CD4-positive, alpha-beta T cell treated with Interferon gamma for 1 hour (primary cell): ENCODE measurements at regions not wholly inside any gene's neighbourhood (a gene's known extent, or its start where the extent isn't known, plus 50 kb on each side); places are given as distances from the start of the nearest gene placed in this dataset.
A peak's percentile ranks its signal among the peaks of the same experiment; 100 is the strongest.
"Not testable (repeated sequence)": the region's sequence is repeated elsewhere in the genome, so short reads cannot be mapped to it uniquely, and the experiment has no call there.

Source experiments
- DNase-seq: peaks from one replicate; pipeline ENCODE4 v3.0.0-alpha.2; 2020

DNA sequence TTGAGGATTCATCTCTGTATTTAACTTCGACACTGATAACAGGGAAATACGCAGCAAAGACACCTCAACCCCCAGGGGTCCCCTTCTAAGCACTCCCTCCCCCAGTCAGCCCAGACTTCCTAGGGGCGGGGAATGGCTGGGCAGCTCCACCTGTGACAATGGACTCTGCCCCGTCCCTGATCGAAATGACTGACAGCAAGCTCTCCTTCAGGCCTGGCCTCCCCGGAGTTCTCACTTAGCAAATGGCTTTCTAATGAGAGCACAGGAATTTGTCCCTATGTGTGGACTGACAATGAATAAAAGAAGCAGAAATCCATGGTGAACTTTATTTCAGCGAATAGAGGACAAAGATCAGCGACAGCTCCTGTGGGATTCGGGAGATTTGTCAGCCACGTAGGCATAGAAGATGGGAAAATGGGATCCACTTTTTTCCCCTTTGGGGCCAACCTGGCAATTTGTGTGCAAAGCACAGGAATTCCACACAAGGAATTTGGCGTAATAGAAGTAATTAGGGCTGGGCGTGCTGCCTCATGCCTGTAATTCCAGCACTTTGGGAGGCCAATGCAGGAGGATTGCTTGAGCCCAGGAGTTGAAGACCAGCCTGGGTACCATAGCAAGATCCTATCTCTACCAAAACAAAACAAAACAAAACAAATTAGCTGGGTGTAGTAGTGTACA lies 63.8 kb downstream of the TNFAIP2 start:
- no peak for DNase-seq

GRCh38 chr14:103187911-103188310 lies 64.7 kb downstream of the TNFAIP2 start:
- DNase-seq: no peak

DNA sequence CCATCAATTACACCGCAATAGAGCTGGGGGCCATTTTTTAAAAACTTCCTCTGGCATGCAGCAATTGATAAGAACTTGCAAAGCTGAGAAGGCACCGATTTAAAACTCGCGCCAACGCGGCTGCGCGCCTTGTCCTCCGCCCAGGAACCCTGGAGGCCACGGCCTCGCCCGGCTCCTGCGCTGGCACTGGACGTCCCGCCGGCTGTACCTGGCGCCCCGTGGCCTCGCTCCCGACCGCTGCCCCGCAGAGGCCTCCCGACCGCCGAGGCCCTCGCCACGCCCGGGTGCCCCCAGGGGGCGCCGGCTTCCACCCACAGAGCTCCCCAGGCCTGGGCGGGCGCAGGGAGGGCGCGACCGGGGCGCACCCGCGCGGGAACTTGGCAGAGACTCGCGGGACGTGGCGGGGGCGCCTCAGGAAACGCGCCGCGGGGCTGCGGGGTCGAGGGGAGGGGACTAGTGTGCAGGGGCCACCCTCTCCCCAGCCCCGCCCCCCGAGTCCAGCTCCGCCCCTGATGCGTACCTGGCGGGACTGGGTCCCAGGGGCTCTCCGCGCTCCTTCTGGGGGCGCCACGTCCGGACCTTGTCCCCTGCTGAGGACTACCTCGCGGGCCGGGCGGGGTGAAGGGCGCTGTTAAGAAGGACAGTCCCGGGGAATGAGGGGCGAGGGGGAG lies 65.7 kb downstream of the TNFAIP2 start:
- peak; percentile 3 for DNase-seq

DNA sequence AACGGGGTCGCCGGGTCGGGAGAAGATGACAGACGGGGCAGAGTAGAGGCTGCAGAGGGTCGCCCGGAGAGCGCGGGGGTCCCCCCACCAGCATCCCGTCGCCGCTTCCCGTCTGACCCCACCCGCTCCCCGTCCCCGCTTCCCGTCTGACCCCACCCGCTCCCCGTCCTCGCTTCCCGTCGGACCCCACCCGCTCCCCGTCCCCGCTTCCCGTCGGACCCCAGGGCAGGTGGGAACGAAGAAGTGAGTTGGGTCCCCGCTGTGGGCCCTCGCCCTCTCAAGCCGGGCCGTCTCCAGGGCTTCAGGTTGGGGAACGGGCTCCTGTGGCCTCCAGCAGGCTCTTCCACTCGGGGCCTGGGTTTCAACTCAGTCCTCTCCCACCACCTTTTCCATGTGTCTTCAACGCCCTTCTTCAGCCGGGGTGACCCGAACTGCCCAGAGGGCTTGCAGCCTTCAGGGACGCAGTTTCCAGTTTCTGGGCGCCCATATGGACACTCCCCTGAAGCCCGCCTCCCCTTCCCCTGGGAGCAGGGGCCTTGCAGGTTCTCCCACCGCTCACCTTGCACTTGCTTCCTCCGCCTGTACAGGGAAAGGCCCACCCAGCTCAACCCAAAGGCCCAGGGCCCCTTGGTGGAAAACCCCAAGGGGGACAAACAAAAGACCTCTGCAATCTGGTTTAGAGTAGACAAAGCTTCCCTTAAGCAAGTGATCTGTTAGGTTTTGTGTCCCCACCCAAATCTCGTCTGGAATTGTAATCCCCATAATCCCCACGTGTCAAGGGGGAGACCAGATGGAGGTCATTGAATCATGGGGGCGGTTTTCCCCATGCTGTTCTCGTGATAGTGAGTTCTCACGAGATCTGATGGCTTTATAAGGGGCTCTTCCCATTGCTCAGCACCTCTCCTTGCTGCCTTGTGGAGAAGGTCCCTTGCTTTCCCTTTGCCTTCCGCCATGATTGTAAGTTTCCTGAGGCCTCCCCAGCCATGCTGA lies 66.5 kb downstream of the TNFAIP2 start:
- no peak for DNase-seq

DNA sequence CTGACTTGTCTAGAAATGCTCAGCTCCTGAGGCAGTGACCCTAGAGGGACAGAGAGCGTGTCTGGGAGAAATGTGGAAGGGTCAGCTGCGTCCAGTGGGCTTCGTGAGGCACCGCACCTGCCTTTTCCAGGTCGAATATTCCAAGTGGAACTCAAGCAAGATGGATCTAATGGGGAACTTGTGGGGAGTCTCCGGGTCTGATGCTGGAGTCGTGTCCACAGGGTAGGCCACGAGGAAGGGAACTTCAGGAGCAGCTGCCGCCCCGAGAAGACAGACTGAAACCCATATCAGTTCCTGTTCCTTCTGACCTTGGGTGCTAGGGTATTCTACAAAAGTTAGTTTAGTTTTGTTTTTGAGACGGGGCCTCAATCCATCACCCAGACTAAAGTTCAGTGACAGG lies 67.5 kb downstream of the TNFAIP2 start:
- DNase-seq: no peak

GRCh38 chr14:103191844-103192243 lies 68.6 kb downstream of the TNFAIP2 start:
- no peak for DNase-seq

- DNase-seq: no peak
Measured at GRCh38 chr14:103192246-103192840, 69.1 kb downstream of the TNFAIP2 start.

DNA sequence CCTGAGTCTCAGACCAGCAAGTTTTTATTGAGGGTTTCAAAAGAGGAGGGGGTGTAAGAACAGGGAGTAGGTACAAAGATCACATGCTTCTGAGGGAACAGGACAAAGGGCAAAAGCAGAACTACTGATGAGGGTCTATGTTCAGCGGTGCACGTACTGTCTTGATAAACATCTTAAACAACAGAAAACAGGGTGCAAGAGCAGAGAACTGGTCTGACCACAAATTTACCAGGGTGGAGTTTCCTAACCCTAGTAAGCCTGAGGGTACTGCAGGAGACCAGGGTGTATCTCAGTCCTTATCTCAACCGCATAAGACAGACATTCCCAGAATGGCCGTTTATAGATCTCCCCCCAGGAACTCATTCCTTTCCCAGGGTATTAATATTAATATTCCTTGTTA lies 69.6 kb downstream of the TNFAIP2 start:
- DNase-seq: not testable (repeated sequence)

DNA sequence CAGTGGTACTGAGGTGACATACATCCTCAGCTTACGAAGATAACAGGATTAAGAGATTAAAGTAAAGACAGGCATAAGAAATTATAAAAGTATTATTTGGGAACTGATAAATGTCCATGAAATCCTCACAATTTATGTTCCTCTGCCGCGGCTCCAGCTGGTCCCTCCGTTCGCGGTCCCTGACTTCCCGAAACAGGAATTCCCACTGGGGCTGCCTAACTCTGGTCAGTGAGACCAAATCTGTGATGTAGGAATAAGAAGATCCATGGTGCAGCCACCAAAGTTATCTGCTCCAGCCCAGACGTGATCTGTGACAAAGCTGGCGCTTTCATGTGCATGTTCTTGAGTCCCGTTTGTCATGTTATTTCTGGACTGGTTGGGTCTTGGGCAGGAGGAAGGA lies 70.2 kb downstream of the TNFAIP2 start:
- DNase-seq: not testable (repeated sequence)

GRCh38 chr14:103194256-103195045 lies 71.2 kb downstream of the TNFAIP2 start:
- DNase-seq: no peak

- DNase-seq: no peak
Measured at GRCh38 chr14:103195828-103196615, 72.8 kb downstream of the TNFAIP2 start.

GRCh38 chr14:103196716-103197115 lies 73.5 kb downstream of the TNFAIP2 start:
- no peak for DNase-seq

DNA sequence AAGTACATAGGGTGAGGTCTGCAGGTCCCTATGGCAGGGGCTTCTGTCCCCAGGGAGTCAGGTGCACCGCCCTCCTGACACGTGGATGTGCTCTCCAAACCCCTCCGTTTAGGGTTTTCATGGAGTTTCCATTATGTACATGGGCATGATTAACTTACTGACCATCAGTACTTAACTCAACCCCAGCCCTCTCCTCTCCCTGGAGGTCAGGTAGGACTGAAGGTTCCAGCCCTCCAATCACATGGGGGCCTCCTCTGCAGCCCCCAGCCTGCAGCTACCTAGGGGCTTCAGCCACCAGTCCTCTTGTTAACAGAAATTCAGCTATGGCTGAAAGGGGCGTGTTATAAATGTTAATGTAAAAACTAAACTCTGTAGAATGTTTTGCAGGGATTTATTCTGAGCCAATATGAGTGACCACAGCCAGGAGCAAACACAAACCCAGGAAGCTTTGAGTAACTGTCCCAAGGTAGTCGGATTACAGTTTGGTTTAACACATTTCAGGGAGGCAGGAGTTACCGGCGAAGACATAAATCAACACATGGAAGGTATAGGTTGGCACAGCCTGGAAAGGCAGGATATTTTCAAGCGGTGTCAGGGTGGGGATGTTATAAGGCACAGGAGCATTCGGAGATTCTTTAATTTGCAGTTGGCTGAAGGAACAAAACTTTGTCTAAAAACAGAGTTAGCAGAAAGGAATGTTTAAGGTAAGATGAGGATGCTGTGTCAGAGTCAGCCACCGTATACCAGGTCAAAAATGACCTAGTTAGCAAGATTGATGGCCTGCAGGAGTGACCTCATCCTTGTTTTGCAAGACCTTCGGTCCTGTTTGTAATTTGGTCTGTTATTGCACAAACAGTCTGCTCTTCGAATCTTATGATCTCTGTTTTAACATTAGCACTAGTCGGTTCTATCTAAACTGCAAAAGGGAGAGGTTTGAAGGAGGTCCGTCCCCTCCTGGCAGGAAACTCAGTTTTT lies 75.2 kb downstream of the TNFAIP2 start:
- no peak for DNase-seq

GRCh38 chr14:103199124-103199523 lies 75.9 kb downstream of the TNFAIP2 start:
- no peak for DNase-seq

- DNase-seq: no peak
Measured at GRCh38 chr14:103201801-103202200, 78.5 kb downstream of the TNFAIP2 start.

DNA sequence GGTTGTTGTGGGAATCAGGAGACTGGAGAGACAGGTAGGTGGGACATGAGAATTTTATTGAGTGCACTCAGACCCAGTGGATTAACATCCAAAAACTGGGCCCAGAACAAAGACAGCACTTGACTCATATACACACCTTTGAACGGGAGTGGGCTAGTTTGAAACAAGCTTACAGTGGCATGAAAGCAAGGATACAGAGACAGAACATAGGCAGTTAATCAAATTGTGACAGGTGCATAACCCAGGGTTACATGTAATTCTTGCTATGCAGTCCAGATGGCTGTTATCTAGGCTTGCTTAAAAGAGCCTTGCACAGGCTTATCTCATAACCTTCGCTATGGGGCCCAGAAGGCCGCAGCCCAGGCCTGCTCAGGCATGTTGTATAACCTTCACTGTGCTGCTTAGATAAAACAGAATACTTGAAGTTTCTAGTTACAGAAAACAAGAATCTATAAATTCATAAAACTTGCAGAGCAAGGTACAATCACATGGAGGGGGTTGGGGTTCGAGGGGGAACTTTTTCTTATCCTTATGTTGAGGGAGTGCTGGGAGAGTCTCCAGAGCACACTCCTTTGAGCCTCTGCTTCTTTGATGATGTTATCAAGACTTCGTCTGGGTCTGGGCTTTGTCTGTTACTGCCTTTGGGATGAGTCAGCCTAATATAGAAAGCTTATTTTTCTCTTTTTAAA lies 81.7 kb downstream of the TNFAIP2 start:
- DNase-seq: no peak

GRCh38 chr14:103205541-103205906 lies 82.3 kb downstream of the TNFAIP2 start:
- no peak for DNase-seq

DNA sequence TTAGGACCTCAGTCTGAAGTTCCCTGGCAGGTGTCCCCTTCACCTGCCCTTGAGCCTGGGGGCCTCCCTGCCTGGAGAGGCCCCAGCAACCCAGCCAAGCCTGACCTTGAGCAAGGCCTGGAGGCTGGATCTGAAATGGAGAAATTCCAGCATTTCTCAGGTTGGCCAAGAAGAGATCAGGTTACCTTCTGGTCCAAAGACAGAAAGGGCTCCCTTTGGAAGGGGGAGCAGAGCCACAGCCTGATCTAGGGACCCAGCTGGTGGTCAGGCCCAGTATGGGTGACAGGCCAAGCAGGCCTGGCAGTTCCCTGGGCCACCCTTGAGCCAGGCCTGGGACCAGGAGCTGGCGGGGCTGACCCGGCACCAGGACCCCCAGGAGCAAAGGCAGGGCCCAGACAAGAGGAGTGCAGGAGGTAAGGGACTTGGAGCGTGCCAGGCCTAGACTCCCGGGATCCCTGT lies 82.8 kb downstream of the TNFAIP2 start:
- DNase-seq: no peak

DNA sequence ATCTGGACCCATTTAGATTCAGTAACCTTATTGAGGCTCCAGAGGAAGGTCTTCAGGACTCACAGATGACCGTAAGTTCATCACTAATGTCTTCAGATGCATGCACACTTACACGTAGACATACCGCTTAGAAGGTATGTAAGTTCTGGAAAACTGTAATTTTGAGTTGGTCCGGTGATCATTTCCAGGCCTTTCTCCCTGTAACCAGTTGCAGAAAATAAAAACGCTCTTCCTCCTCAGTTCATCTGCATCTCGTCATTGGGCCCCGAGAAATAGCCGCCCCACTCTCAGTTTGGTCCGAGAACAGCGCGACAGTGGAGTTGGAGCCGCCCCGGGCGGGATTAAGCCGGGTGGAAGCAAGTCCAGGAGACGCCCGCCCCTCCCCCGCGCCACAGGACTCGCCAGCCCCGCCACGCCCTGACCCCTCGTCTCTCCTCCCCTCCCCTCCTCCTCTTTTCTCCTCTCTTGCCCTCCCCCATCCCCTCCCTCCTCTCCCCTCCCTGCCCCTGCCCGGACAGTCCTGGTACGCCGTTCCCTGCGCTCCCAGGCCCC lies 83.7 kb downstream of the TNFAIP2 start:
- no peak for DNase-seq
